GM12892 (cell line): ENCODE measurements at regions not wholly inside any gene's neighbourhood (a gene's known extent, or its start where the extent isn't known, plus 50 kb on each side); places are given as distances from the start of the nearest gene placed in this dataset.

Source experiments
- POLR2AphosphoS5 ChIP-seq: IDR thresholded peaks from 2 replicates; pipeline ENCODE4 v1.6.1; 2011; ENCODE audit warnings: low read depth, low read length, control low read depth
- TAF1 ChIP-seq: IDR thresholded peaks from 2 replicates; pipeline ENCODE4 v1.6.1; 2011; ENCODE audit warnings: low read depth, mild to moderate bottlenecking, control low read depth, low read length, borderline replicate concordance

GRCh38 chr4:136219592-136220125, 1312.6 kb downstream of the PCDH18 start:
- TF ChIP-seq POLR2AphosphoS5 = no peak
- TF ChIP-seq TAF1 = no peak
